ENCODE measurements at regions not wholly inside any gene's neighbourhood (a gene's known extent, or its start where the extent isn't known, plus 50 kb on each side); places are given as distances from the start of the nearest gene placed in this dataset.
"Not testable (repeated sequence)": the region's sequence is repeated elsewhere in the genome, so short reads cannot be mapped to it uniquely, and the experiment has no call there.

DNA sequence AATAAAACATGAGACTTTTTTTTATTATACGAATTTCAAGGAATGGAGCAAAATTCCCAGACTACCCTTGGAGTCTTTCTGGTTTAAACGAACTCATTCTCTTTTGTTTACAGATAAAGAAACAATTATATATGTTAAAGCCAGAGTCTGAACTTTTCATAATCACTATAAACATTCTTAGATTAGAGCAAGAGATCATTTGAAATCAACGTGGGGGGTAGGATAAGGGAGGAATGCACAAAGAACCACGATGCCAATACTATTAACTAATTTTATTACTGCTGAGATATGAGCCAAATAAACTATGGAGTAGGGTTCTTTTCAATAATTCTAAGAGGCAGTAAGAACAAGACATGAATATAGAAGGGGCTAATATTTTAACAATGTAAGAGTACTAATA is 148.0 kb upstream of the FREM1 start:
- TF ChIP-seq POLR2A (IDR thresholded peaks at IDR 0.05) (no peak), CTCF (IDR thresholded peaks at IDR 0.05 in 4 of 5, conservative IDR thresholded peaks at IDR 0.05 in 1 of 5) (no peak)

GRCh38 chr9:15055284-15055683 is 145.1 kb upstream of the FREM1 start:
- H3K36me3 ChIP-seq; H3K27me3 ChIP-seq; H3K9me3 ChIP-seq; H3K27ac ChIP-seq; DNase-seq; H3K4me3 ChIP-seq; ATAC-seq; H3K4me1 ChIP-seq; intact Hi-C loops (cut with DNase I; ENCODE audit: low total_unique reads): not testable (repeated sequence)
- in situ Hi-C loops (cut with MboI; ENCODE audit: low sequenced_read_pairs in 4 of 4): loop anchor here in 1 of 4 donors (25.0 kb wide), 1 partner anchor 93 kb away; no protein-coding TSS in a partner anchor

More for the DNA sequence above, 148.0 kb upstream of the FREM1 start:
- Histone ChIP-seq H3K27ac (no peak overlapping the region), H3K36me3 (no peaks in the 10 kb centered on the region), H3K27me3 (no peaks in the 10 kb centered on the region), H3K9me3 (no peaks in the 10 kb centered on the region), H3K4me1 (no peaks in the 10 kb centered on the region), H3K4me3 (no peak overlapping the region)
- ATAC-seq: no peak
- in situ Hi-C loops (cut with MboI; ENCODE audit: low sequenced_read_pairs in 4 of 4) (loop anchor here in 1 of 4 donors (25.0 kb wide), 1 partner anchor 96 kb away; no protein-coding TSS in a partner anchor), intact Hi-C loops (cut with DNase I; ENCODE audit: low total_unique reads) (no loop called here)
- no peak for DNase-seq

- Histone ChIP-seq H3K4me1 (no peaks in the 10 kb centered on the region), H3K9me3 (no peaks in the 10 kb centered on the region), H3K4me3 (no peak overlapping the region), H3K36me3 (no peaks in the 10 kb centered on the region), H3K27ac (no peak overlapping the region), H3K27me3 (no peaks in the 10 kb centered on the region)
- no peak for ATAC-seq
- intact Hi-C loops (cut with DNase I; ENCODE audit: low total_unique reads): no loop called here
- TF ChIP-seq POLR2A (IDR thresholded peaks at IDR 0.05) (no peak), CTCF (IDR thresholded peaks at IDR 0.05 in 4 of 5, conservative IDR thresholded peaks at IDR 0.05 in 1 of 5) (no peak)
- in situ Hi-C loops (cut with MboI; ENCODE audit: low sequenced_read_pairs in 4 of 4): loop anchor here in 1 of 4 donors (25.0 kb wide), 1 partner anchor 89 kb away; no protein-coding TSS in a partner anchor
- no peak for DNase-seq
Observed at GRCh38 chr9:15048772-15049171, 138.5 kb upstream of the FREM1 start.

DNA sequence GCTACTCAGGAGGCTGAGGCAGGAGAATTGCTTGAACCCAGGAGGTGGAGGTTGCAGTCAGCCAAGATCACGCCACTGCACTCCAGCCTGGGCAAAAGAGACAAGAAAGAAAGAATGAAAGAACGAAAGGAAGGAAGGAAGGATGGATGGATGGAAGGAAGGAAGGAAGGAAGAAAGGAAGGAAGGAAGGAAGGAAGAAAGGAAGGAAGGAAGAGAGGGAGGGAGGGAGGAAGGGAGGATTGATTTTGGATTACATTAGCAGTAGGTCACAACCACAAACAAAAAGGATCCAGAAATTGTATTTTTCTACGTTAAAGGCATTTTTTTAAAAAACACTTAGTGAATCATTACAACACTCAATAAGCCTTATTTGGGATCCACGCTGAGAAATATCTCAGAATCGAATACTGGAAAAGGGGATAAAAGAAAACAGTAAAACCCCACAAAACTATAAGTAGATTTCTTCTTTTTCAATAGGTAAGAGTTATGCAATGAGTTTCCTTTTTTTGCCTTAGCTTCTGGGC is 136.9 kb upstream of the FREM1 start:
- in situ Hi-C loops (cut with MboI; ENCODE audit: low sequenced_read_pairs in 4 of 4): loop anchor here in 1 of 4 donors (25.0 kb wide), 1 partner anchor 90 kb away; no protein-coding TSS in a partner anchor
- intact Hi-C loops (cut with DNase I; ENCODE audit: low total_unique reads): no loop called here

GRCh38 chr9:15033316-15033715 is 123.1 kb upstream of the FREM1 start:
- TF ChIP-seq CTCF (IDR thresholded peaks at IDR 0.05 in 4 of 5, conservative IDR thresholded peaks at IDR 0.05 in 1 of 5): no peak
- no peak for TF ChIP-seq POLR2A (IDR thresholded peaks at IDR 0.05)
- no peaks in the 10 kb centered on the region for H3K9me3 ChIP-seq
- no peaks in the 10 kb centered on the region for H3K36me3 ChIP-seq
- no peaks in the 10 kb centered on the region for H3K27me3 ChIP-seq
- in situ Hi-C loops (cut with MboI; ENCODE audit: low sequenced_read_pairs in 4 of 4): loop anchor here in 2 of 4 donors (10.0 to 25.0 kb wide), 2 partner anchors 61 to 104 kb away; no protein-coding TSS in a partner anchor
- intact Hi-C loops (cut with DNase I; ENCODE audit: low total_unique reads): no loop called here
- DNase-seq (no peak), ATAC-seq (no peak)
- no peak overlapping the region for H3K4me3 ChIP-seq
- no peak overlapping the region for H3K27ac ChIP-seq
- H3K4me1 ChIP-seq: no peaks in the 10 kb centered on the region

More for the DNA sequence above, 136.9 kb upstream of the FREM1 start:
- H3K27me3 ChIP-seq: no peaks in the 10 kb centered on the region
- no peak overlapping the region for H3K27ac ChIP-seq
- H3K36me3 ChIP-seq: no peaks in the 10 kb centered on the region
- H3K4me3 ChIP-seq: no peak overlapping the region
- no peaks in the 10 kb centered on the region for H3K4me1 ChIP-seq
- ATAC-seq (no peak), DNase-seq (no peak)
- no peaks in the 10 kb centered on the region for H3K9me3 ChIP-seq
- TF ChIP-seq POLR2A (IDR thresholded peaks at IDR 0.05) (no peak), CTCF (IDR thresholded peaks at IDR 0.05 in 4 of 5, conservative IDR thresholded peaks at IDR 0.05 in 1 of 5) (no peak)
